NCI-H1092 (cell line): ENCODE measurements at regions not wholly inside any gene's neighbourhood (a gene's known extent, or its start where the extent isn't known, plus 50 kb on each side); places are given as distances from the start of the nearest gene placed in this dataset.

Experiments
- DNase-seq: peaks from one replicate; lab custom pipeline; 2025; lab: John Stamatoyannopoulos, UW

GRCh38 chr12:58139894-58140293 is 198.5 kb downstream of the ATP23 start:
- DNase-seq: no peak

- no peak for DNase-seq
Measured at GRCh38 chr12:58140395-58140794, 199.0 kb downstream of the ATP23 start.

DNA sequence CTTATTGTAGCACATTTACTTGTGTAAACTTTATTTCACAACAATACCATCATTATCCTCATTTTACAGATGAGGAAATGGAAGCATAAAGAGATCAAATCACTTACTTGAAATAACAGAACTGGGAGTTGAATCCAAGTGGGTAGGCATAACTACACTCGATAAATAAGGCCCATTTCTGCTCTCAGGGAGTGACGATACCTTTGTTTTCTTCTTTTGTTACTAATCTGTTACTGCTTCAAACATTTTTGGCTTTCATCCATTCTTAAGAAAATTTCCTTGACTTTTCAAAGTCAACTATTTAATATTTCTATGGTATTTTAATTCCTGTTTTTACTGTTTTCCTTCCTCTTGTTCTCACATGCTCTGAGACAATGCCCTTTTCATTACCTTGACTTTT is 201.6 kb downstream of the ATP23 start:
- DNase-seq: no peak

- DNase-seq: no peak
Measured at GRCh38 chr12:58143498-58143995, 202.2 kb downstream of the ATP23 start.

DNA sequence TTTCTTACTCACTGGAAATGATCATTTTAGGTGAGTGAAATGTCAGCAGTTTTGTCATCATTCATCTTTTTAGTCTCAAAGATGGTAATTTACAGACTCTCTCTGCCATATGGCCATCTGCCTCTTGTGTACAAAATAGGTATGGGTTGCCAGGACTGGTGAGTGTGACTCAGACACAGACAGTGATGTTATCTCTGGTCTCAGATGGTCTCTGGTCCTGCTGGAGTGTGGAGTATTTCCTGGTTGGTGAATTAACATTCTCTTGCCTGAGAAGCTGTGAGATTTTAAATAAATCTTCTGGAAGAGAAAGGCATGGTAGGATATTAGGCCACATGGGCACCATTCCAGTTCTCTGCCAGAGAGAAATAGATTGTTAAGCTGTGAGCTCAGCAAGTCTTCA is 207.0 kb downstream of the ATP23 start:
- DNase-seq: no peak

DNA sequence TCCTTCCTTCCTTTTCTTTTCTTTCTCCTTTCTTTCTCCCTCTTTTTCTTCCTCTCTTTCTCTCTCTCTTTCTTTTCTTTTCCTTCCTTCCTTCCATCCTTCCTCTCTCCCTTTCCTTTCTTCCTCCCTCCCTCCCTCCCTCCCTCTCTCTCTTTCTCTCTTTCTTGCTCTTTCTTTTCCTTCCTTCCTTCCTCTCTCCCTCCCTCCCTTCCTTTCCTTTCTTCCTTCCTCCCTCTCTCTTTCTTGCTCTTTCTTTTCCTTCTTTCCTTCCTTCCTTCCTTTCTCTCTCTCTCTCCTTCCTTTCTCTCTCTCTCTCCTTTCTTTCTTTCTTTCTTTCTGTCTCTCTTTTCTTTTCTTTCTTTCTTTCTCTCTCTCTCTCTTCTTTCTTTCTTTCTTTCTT is 207.6 kb downstream of the ATP23 start:
- DNase-seq: no peak

GRCh38 chr12:58154359-58154758 is 213.0 kb downstream of the ATP23 start:
- no peak for DNase-seq

DNA sequence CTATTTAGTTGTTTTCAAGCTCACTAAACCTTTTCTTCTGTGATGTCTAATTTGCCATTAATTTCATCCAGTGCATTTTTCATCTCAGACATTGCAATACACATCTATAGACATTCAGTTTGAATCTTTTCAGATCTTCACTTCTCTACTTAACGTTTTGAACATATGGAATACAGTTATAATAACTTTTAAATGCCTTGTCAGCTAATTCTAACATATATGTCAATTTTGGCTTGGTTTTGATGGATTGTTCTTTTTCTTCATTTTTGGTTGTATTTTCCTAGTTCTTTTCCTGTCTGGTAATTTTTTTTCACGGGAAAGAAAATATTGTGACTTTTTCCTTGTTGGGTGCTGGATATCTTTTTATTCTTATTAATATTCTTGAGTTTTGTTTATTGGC is 215.3 kb downstream of the ATP23 start:
- DNase-seq: no peak

- no peak for DNase-seq
Measured at GRCh38 chr12:58159941-58160340, 218.6 kb downstream of the ATP23 start.

DNA sequence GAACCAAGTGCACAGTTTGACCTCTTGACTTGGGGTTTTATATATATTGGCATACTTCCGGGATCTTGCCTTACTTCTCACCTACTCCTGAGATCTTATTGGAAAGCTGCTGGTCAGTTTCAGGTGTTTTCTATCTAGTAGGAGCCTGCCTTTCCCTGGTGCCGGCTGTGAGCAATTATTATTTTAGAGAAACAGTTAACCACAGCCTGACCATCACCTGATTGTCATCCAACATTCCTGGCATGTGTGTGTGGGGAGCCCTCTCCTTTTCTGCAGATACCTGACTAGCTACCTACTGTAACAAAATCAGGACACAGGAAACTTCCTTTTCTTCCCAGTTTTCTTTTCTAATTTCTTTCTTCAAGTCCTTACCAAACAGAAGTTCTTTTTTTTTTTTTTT is 220.4 kb downstream of the ATP23 start:
- DNase-seq: no peak

DNA sequence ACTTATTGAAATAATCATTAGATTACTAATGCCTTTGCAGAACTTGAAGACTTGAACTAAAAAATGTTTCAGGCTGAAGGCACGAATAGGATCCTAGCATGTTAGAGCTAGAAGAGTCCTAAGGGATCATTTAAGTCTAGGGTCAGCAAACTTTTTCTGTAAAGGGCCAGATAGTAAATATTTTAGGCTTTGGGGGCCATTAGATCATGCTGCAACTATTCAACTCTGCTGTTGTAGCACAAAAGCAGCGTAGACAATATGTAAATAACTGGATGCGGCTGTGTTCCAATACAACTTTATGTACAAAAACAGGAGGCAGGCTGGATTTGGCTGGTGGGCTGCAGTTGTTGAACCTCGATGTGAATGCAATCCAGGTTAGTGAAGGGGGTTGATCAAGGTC is 221.7 kb downstream of the ATP23 start:
- no peak for DNase-seq

- no peak for DNase-seq
Measured at GRCh38 chr12:58166643-58167042, 225.3 kb downstream of the ATP23 start.

GRCh38 chr12:58167622-58168021 is 226.3 kb downstream of the ATP23 start:
- no peak for DNase-seq

DNA sequence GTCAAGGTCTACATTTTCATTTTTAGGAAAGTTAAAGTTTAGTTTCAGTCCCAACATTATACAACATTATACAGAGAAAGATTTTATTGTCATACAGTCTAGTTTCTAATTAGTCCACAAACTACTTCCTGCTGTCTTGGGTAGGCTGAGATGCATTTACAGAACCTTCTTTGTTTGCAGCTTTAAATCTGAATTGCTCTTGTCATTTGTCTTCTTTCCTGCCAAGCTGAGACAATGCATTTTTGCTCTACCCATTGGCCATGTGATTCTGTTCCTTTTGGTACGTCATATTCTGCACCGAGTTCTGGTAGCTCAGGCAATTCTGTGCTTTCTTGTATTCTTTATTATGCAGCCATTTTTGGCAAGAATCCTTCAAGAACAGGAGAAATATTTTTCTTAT is 228.5 kb downstream of the ATP23 start:
- DNase-seq: no peak

- DNase-seq: no peak
Measured at GRCh38 chr12:58171914-58172313, 230.5 kb downstream of the ATP23 start.

DNA sequence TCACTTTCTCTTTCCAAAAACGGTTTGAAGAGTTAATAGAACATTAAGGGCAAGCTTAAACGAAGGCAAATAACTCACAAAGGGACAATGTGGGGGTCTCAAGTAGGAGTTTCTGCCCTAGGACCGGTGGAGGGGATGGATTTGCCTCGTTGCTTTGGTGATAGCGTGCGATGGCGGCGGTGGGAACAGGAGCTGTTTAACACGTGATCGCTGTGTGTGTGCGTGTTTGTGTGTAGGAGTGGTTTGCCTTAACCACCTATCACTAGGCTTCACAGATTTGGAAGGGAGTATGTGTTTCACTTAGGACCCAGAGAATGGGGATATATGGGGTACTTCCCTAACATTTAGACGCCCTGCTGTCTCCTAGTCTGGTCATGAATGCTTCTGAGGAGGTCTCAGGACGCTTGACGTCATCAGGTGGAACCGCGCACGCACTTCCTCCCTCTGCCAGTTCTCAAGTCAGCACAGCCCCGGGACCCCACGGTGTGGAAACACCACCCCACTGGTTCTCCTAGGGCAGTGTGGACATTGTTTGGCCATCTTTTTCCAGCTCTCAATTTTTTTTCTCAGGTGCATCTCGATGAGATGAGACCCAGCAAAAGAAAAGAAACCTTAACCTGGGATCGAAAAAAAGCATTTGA is 231.2 kb downstream of the ATP23 start:
- no peak for DNase-seq

GRCh38 chr12:58174316-58174715 is 232.9 kb downstream of the ATP23 start:
- no peak for DNase-seq

- DNase-seq: peak; percentile 2
Measured at GRCh38 chr12:58176296-58176869, 235.0 kb downstream of the ATP23 start.

GRCh38 chr12:58177366-58177765 is 236.0 kb downstream of the ATP23 start:
- no peak for DNase-seq

GRCh38 chr12:58184212-58184611 is 242.8 kb downstream of the ATP23 start:
- DNase-seq: no peak

GRCh38 chr12:58186401-58186800 is 245.0 kb downstream of the ATP23 start:
- DNase-seq: no peak

- no peak for DNase-seq
Measured at GRCh38 chr12:58186914-58187313, 245.5 kb downstream of the ATP23 start.

DNA sequence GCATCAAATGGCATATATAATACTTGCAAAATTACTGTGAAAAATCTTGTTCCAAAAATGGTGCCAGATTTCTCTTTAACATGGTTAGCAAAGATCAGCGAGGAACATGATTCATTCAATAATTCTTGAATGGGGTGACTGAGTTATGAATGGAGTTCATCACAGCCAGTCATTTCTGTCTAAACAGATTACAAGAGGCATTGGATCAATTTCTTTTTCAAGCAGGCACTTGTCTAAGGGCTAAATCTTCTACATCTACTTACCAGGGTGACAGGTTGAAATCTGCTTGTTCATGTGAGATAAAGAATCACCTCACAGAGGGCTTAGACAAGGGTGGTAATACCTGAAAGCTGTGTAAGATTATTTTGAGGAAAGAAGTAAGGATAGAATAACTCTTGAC is 247.7 kb downstream of the ATP23 start:
- DNase-seq: no peak

GRCh38 chr12:58189893-58190292 is 248.5 kb downstream of the ATP23 start:
- no peak for DNase-seq
